ENCODE measurements at regions not wholly inside any gene's neighbourhood (a gene's known extent, or its start where the extent isn't known, plus 50 kb on each side); places are given as distances from the start of the nearest gene placed in this dataset.

DNA sequence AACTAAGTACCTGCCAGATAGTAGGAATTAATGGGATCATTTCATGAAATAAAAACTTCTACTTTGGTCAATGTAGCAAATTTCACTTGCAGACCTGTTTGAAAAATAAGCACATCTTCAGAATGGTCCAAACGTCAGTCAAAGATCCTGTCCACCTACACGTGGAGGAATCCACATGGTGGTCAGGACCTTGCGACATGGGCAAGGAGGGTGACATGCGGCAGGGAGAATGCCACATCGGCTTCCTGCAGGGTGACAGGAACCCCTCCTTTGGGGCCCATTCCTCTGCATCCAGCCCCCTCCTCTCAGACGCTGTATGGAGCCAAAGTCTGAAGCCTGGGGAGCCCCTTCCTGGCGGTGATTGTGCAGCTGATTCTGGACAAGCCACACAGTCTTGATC lies 95.5 kb upstream of the MGMT start:
- TF ChIP-seq, protein P1, sequence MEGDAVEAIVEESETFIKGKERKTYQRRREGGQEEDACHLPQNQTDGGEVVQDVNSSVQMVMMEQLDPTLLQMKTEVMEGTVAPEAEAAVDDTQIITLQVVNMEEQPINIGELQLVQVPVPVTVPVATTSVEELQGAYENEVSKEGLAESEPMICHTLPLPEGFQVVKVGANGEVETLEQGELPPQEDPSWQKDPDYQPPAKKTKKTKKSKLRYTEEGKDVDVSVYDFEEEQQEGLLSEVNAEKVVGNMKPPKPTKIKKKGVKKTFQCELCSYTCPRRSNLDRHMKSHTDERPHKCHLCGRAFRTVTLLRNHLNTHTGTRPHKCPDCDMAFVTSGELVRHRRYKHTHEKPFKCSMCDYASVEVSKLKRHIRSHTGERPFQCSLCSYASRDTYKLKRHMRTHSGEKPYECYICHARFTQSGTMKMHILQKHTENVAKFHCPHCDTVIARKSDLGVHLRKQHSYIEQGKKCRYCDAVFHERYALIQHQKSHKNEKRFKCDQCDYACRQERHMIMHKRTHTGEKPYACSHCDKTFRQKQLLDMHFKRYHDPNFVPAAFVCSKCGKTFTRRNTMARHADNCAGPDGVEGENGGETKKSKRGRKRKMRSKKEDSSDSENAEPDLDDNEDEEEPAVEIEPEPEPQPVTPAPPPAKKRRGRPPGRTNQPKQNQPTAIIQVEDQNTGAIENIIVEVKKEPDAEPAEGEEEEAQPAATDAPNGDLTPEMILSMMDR (conservative IDR thresholded peaks at IDR 0.05 in 1 of 2, IDR thresholded peaks at IDR 0.05 in 1 of 2; ENCODE audit: extremely low read depth in 1 of 2, insufficient read depth in 1 of 2, low read depth in 1 of 2, low read length in 2 of 2) = no peak
- TF ChIP-seq EZH2 (IDR thresholded peaks at IDR 0.05; ENCODE audit: borderline replicate concordance, low read length) = no peak

Data from mammary epithelial cell (primary cell).